ENCODE measurements at regions not wholly inside any gene's neighbourhood (a gene's known extent, or its start where the extent isn't known, plus 50 kb on each side); places are given as distances from the start of the nearest gene placed in this dataset.
"Not testable (repeated sequence)": the region's sequence is repeated elsewhere in the genome, so short reads cannot be mapped to it uniquely, and the experiment has no call there.

DNA sequence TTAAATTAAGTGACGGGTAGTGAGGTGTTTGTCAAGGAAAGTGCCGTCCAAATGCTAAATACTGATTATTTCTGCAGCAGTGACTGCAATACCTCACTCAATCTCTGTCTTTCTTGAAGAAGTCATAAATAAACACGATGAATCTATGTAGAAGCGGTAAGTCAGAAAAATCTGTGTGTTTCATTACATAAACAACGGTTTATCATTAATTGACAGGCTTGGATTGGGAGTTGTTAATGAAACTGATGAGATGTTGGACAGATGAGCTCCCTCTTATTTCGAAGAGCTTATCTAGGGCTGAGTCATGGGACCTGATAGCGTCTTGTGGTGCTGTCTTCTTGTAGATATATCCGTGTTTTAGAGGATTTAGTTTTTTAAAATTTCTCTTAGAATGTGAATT lies 92.2 kb upstream of the SAMD11 start:
- Mint-ChIP-seq H3K9me3 (no peaks in the 10 kb centered on the region), H3K4me1 (peaks cover 15 to 18% of the 10 kb centered on the region in 2 donors), H3K27ac (no peak overlapping the region), H3K4me3 (no peak overlapping the region), H3K36me3 (peaks cover 7% of the 10 kb centered on the region), H3K27me3 (ENCODE audit: low read depth in 2 of 2) (no peaks in the 10 kb centered on the region)
- no peak for ATAC-seq
- Histone ChIP-seq H3K4me3 (ENCODE audit: low read length) (no peak overlapping the region), H3K27ac (ENCODE audit: low read length) (no peak overlapping the region), H3K9me3 (ENCODE audit: control insufficient read depth, insufficient read depth, low read length) (no peaks in the 10 kb centered on the region), H3K27me3 (ENCODE audit: control insufficient read depth, insufficient read depth, low read length) (no peaks in the 10 kb centered on the region), H3K36me3 (ENCODE audit: control insufficient read depth, insufficient read depth, low read length) (peaks cover 6% of the 10 kb centered on the region), H3K4me1 (ENCODE audit: control insufficient read depth, insufficient read depth, low read length) (peaks cover 4% of the 10 kb centered on the region)
- TF ChIP-seq, protein P1, sequence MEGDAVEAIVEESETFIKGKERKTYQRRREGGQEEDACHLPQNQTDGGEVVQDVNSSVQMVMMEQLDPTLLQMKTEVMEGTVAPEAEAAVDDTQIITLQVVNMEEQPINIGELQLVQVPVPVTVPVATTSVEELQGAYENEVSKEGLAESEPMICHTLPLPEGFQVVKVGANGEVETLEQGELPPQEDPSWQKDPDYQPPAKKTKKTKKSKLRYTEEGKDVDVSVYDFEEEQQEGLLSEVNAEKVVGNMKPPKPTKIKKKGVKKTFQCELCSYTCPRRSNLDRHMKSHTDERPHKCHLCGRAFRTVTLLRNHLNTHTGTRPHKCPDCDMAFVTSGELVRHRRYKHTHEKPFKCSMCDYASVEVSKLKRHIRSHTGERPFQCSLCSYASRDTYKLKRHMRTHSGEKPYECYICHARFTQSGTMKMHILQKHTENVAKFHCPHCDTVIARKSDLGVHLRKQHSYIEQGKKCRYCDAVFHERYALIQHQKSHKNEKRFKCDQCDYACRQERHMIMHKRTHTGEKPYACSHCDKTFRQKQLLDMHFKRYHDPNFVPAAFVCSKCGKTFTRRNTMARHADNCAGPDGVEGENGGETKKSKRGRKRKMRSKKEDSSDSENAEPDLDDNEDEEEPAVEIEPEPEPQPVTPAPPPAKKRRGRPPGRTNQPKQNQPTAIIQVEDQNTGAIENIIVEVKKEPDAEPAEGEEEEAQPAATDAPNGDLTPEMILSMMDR (IDR thresholded peaks at IDR 0.05), result no peak
- intact Hi-C loops (cut with micrococcal nuclease), result no loop called here
- 100% methylated on average over 5 of the region's 8 CpGs for WGBS (ENCODE audit: insufficient coverage)
- DNase-seq, result no peak

DNA sequence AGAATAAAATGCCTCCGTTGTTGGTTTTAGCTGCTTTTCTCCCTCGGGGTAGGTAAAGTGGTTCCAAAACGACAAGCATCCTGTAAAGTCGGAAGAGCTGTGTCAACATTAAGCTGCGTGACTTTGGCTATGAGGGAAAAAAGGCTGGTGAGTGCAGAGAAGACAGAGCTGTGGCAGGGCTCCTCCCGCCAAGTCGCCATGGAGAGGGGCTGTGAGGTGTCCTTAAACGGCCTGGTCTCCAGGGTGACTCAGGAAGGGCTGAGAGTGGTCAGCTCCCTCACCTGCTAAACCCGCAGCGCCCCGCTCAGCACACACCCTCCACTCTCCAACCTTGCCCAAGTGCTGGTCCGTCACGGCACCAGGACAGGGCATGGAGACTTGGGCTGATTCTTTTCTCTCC lies 91.6 kb upstream of the SAMD11 start:
- H3K36me3 ChIP-seq (ENCODE audit: control insufficient read depth, insufficient read depth, low read length), result peaks cover 6% of the 10 kb centered on the region
- H3K27me3 ChIP-seq (ENCODE audit: control insufficient read depth, insufficient read depth, low read length), result no peaks in the 10 kb centered on the region
- WGBS (ENCODE audit: insufficient coverage), result 96% methylated on average over 11 of the region's 13 CpGs
- Mint-ChIP-seq H3K4me3 (no peak overlapping the region), H3K4me1 (peaks cover 18 to 20% of the 10 kb centered on the region in 2 donors), H3K27me3 (ENCODE audit: low read depth in 2 of 2) (no peaks in the 10 kb centered on the region), H3K9me3 (no peaks in the 10 kb centered on the region), H3K27ac (no peak overlapping the region), H3K36me3 (peaks cover 7% of the 10 kb centered on the region)
- no peak for ATAC-seq
- TF ChIP-seq, protein P1 (IDR thresholded peaks at IDR 0.05), result no peak
- H3K4me1 ChIP-seq (ENCODE audit: control insufficient read depth, insufficient read depth, low read length), result no peaks in the 10 kb centered on the region
- no peaks in the 10 kb centered on the region for H3K9me3 ChIP-seq (ENCODE audit: control insufficient read depth, insufficient read depth, low read length)
- no peak for DNase-seq
- H3K27ac ChIP-seq (ENCODE audit: low read length), result no peak overlapping the region
- intact Hi-C loops (cut with micrococcal nuclease), result no loop called here
- no peak overlapping the region for H3K4me3 ChIP-seq (ENCODE audit: low read length)

DNA sequence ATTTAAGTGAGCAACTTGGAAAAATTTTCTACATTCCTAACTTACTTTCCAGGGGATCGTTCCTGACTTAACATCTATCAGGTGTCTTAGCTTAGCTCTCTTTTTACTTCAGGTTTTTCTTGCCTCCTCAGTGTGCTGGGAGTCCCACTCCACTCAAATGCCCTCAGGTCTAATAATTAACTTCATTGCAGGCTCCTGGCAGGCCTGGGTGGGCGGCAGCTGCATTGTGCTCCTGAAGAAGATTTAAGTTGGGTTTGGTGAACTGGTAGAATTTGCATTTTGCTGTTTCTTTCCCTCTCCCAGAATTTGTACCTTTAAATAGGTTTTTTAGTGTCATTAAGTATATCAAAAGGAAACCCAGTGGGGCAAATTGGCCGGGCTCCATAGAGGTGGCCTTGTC lies 90.5 kb upstream of the SAMD11 start:
- H3K4me1 ChIP-seq (ENCODE audit: control insufficient read depth, insufficient read depth, low read length); H3K4me3 Mint-ChIP-seq; ATAC-seq; H3K36me3 ChIP-seq (ENCODE audit: control insufficient read depth, insufficient read depth, low read length); H3K9me3 ChIP-seq (ENCODE audit: control insufficient read depth, insufficient read depth, low read length); H3K27me3 ChIP-seq (ENCODE audit: control insufficient read depth, insufficient read depth, low read length); H3K27me3 Mint-ChIP-seq (ENCODE audit: low read depth in 2 of 2); intact Hi-C loops (cut with micrococcal nuclease); DNase-seq; H3K4me3 ChIP-seq (ENCODE audit: low read length); H3K27ac Mint-ChIP-seq; H3K27ac ChIP-seq (ENCODE audit: low read length); H3K9me3 Mint-ChIP-seq; H3K36me3 Mint-ChIP-seq: not testable (repeated sequence)
- 100% methylated on average over 2 of the region's 3 CpGs for WGBS (ENCODE audit: insufficient coverage)
- peaks cover 28 to 31% of the 10 kb centered on the region in 2 donors for H3K4me1 Mint-ChIP-seq

DNA sequence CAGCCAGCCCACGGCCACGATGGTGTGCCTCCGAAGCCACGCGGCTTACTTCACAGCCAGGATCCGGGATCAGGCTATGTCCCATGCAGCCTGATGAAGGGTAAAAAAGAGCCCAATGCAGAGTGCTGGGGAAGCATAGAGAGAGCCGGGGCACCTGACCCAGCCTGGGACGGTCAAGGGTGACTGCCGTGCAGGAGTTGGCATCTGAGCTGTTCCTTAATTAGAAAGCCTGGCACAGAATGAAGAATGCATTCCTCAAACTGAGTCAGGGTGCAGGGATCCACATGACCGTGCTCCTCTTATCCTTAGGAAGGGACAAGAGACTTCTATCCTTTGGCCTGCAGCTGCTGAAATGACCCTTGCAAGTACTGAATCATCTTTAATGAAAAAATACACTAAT lies 88.2 kb upstream of the SAMD11 start:
- H3K27ac ChIP-seq (ENCODE audit: low read length); H3K9me3 ChIP-seq (ENCODE audit: control insufficient read depth, insufficient read depth, low read length); ATAC-seq; H3K9me3 Mint-ChIP-seq; H3K36me3 Mint-ChIP-seq; DNase-seq; H3K27me3 ChIP-seq (ENCODE audit: control insufficient read depth, insufficient read depth, low read length); intact Hi-C loops (cut with micrococcal nuclease); H3K4me3 ChIP-seq (ENCODE audit: low read length); H3K4me3 Mint-ChIP-seq; H3K27me3 Mint-ChIP-seq (ENCODE audit: low read depth in 2 of 2); H3K27ac Mint-ChIP-seq; H3K36me3 ChIP-seq (ENCODE audit: control insufficient read depth, insufficient read depth, low read length): not testable (repeated sequence)
- H3K4me1 Mint-ChIP-seq, result peaks cover 22 to 33% of the 10 kb centered on the region in 2 donors
- peaks cover 11% of the 10 kb centered on the region for H3K4me1 ChIP-seq (ENCODE audit: control insufficient read depth, insufficient read depth, low read length)
- WGBS (ENCODE audit: insufficient coverage), result 96% methylated on average over 3 of the region's 10 CpGs

DNA sequence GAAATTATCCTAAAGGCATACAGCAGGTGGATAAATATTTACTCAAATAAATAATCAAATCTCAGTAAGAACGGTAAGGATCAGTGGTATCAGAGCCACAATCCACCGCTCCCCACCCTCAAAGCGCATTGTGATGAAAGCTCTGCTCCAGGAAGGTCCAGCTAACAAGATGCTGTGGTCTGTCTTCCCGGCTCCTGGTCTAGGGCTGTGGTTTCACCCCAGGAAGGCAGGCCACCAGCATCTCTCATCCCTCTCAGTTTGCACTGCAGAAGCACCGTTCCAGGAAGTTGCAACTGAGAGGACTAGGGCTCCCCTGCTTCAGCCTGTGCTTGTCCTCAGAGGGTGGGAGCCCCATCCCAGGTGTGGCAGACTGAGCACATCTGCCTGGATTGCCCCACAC lies 86.1 kb upstream of the SAMD11 start:
- H3K9me3 Mint-ChIP-seq; H3K9me3 ChIP-seq (ENCODE audit: control insufficient read depth, insufficient read depth, low read length); H3K27me3 ChIP-seq (ENCODE audit: control insufficient read depth, insufficient read depth, low read length); DNase-seq; H3K4me3 Mint-ChIP-seq; H3K27me3 Mint-ChIP-seq (ENCODE audit: low read depth in 2 of 2); H3K27ac Mint-ChIP-seq; H3K36me3 Mint-ChIP-seq; H3K27ac ChIP-seq (ENCODE audit: low read length); H3K4me3 ChIP-seq (ENCODE audit: low read length); H3K36me3 ChIP-seq (ENCODE audit: control insufficient read depth, insufficient read depth, low read length); intact Hi-C loops (cut with micrococcal nuclease): not testable (repeated sequence)
- H3K4me1 Mint-ChIP-seq, result peaks cover 21 to 33% of the 10 kb centered on the region in 2 donors
- H3K4me1 ChIP-seq (ENCODE audit: control insufficient read depth, insufficient read depth, low read length), result peaks cover 11% of the 10 kb centered on the region
- peak in 1 of 3 donors; percentile 25 for ATAC-seq
- WGBS (ENCODE audit: insufficient coverage), result 65% methylated on average over 4 of the region's 5 CpGs

DNA sequence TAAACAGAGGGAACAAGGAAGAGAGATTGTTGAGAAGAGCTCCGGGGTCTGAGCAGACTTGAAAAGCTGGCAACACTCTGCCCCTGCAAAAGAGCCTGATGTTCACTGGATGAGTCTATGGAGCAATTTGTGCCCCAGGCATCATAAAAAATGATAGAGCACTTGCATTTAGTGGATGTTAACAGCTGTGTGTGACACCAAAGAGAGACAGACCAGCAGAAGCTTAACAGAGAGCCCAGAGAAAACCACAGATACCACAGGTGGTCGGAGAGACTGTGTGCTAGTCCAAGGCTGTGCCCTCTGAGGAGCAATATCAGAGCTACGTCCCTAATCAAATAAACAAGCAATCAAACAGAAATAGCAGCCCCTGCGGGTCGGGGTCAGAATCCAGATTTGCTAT lies 85.4 kb upstream of the SAMD11 start:
- Mint-ChIP-seq H3K4me1 (peaks cover 21 to 33% of the 10 kb centered on the region in 2 donors), H3K27ac (peak overlapping the region; percentile 5 to 36)
- H3K27ac ChIP-seq (ENCODE audit: low read length); intact Hi-C loops (cut with micrococcal nuclease); H3K36me3 Mint-ChIP-seq; H3K9me3 Mint-ChIP-seq; H3K9me3 ChIP-seq (ENCODE audit: control insufficient read depth, insufficient read depth, low read length); H3K27me3 ChIP-seq (ENCODE audit: control insufficient read depth, insufficient read depth, low read length); H3K4me3 ChIP-seq (ENCODE audit: low read length); H3K4me3 Mint-ChIP-seq; DNase-seq; H3K36me3 ChIP-seq (ENCODE audit: control insufficient read depth, insufficient read depth, low read length); H3K27me3 Mint-ChIP-seq (ENCODE audit: low read depth in 2 of 2): not testable (repeated sequence)
- peaks cover 11% of the 10 kb centered on the region for H3K4me1 ChIP-seq (ENCODE audit: control insufficient read depth, insufficient read depth, low read length)
- WGBS (ENCODE audit: insufficient coverage), result 25% methylated on average over 5 of the region's 5 CpGs
- ATAC-seq, result peak in 1 of 3 donors; percentile 63

DNA sequence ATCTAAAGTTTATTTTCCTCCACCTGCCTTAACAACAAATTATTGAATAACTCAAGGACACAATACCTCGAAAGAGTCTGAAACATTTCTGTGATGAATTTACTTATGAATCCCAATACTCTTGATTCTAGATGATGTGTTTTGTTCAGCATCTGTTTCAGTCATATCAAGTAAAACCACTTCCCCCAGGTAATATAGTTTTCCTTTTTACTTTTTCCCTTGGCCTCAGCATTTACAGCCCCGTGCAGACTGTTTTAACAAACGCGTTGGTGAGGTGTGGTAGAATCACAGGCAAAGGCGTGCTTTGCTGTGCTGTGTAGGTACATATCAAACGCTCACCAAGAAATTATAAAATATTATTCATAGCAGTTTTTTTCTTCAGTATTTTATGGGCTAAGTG lies 83.1 kb upstream of the SAMD11 start:
- H3K27ac ChIP-seq (ENCODE audit: low read length); H3K27ac Mint-ChIP-seq; H3K36me3 ChIP-seq (ENCODE audit: control insufficient read depth, insufficient read depth, low read length); H3K27me3 Mint-ChIP-seq (ENCODE audit: low read depth in 2 of 2); H3K9me3 Mint-ChIP-seq; intact Hi-C loops (cut with micrococcal nuclease); H3K36me3 Mint-ChIP-seq; ATAC-seq; H3K9me3 ChIP-seq (ENCODE audit: control insufficient read depth, insufficient read depth, low read length); H3K4me3 ChIP-seq (ENCODE audit: low read length); H3K27me3 ChIP-seq (ENCODE audit: control insufficient read depth, insufficient read depth, low read length); DNase-seq; H3K4me3 Mint-ChIP-seq: not testable (repeated sequence)
- peaks cover 30 to 42% of the 10 kb centered on the region in 2 donors for H3K4me1 Mint-ChIP-seq
- H3K4me1 ChIP-seq (ENCODE audit: control insufficient read depth, insufficient read depth, low read length), result peaks cover 22% of the 10 kb centered on the region
- WGBS (ENCODE audit: insufficient coverage), result no CpG with 5 or more reads among the region's 6 CpGs

All from natural killer cell (primary cell).